K562 (cell line): ENCODE measurements at regions not wholly inside any gene's neighbourhood (a gene's known extent, or its start where the extent isn't known, plus 50 kb on each side); places are given as distances from the start of the nearest gene placed in this dataset.

ENCODE experiments used
- KDM4B ChIP-seq, 2 experiments: fragments of 450-650 bp in 1 of 2; sonication (generic) in 1 of 2; IDR thresholded peaks; 2 replicates each; pipeline ENCODE4 v1.6.1; 2016 to 2017; ENCODE audit warnings: borderline replicate concordance in 2 of 2, antibody characterized with exemption in 1 of 2, low read depth in 1 of 2, mild to moderate bottlenecking in 1 of 2
- KLF13 ChIP-seq: fragments of 450-650 bp; IDR thresholded peaks from 2 replicates; pipeline ENCODE4 v1.6.1; 2016; ENCODE audit warnings: missing genetic modification characterization, low read depth, mild to moderate bottlenecking, missing compliant biosample characterization, moderate library complexity, borderline replicate concordance
- NUFIP1 ChIP-seq: fragments of 450-650 bp; IDR thresholded peaks from 2 replicates; pipeline ENCODE4 v1.6.1; 2018; ENCODE audit not compliant: partially characterized antibody
- TF ChIP-seq, protein P1 (sequence below): fragments of 450-650 bp; formaldehyde crosslinking; IDR thresholded peaks from 2 replicates; pipeline ENCODE4 v1.4.0; 2022; ENCODE audit warnings: missing genetic modification characterization
- TF ChIP-seq, protein P2 (sequence below): sonication (generic); formaldehyde crosslinking; IDR thresholded peaks from 2 replicates; pipeline ENCODE4 v1.8.1; 2023; ENCODE audit warnings: missing genetic modification reagents, mild to moderate bottlenecking, borderline replicate concordance
- TF ChIP-seq, protein P3 (sequence below): fragments of 200-400 bp; formaldehyde crosslinking; IDR thresholded peaks from 2 replicates; pipeline ENCODE4 v1.6.1; 2017; ENCODE audit warnings: mild to moderate bottlenecking, low read depth, low read length, moderate library complexity
- TF ChIP-seq, protein P4 (sequence below): conservative IDR thresholded peaks from 2 replicates; pipeline ENCODE4 v1.6.1; 2011; ENCODE audit warnings: low read depth, mild to moderate bottlenecking, low read length; ENCODE audit not compliant: control insufficient read depth

DNA sequence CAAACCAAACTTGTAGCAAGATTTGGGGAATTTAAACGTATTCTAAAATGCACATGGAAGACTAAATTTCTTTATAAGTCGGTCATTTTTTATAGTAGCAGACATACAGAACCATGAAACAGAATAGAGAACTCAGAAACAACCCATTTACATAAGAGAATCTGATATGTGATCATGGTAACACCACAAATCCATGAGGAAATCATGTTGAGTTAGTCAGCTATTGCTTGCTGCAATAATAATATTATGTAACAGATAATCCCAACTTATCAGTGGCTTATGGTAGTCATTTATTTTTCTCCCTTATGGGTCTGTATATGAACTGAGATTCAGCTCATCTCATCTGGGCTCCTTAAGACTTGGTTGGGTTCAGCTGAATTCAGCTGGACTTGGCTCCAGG is 103.4 kb upstream of the SERTAD2 start:
- TF ChIP-seq, protein P1, sequence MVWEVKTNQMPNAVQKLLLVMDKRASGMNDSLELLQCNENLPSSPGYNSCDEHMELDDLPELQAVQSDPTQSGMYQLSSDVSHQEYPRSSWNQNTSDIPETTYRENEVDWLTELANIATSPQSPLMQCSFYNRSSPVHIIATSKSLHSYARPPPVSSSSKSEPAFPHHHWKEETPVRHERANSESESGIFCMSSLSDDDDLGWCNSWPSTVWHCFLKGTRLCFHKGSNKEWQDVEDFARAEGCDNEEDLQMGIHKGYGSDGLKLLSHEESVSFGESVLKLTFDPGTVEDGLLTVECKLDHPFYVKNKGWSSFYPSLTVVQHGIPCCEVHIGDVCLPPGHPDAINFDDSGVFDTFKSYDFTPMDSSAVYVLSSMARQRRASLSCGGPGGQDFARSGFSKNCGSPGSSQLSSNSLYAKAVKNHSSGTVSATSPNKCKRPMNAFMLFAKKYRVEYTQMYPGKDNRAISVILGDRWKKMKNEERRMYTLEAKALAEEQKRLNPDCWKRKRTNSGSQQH (CRISPR knock-in tag): no peak
- TF ChIP-seq, protein P2, sequence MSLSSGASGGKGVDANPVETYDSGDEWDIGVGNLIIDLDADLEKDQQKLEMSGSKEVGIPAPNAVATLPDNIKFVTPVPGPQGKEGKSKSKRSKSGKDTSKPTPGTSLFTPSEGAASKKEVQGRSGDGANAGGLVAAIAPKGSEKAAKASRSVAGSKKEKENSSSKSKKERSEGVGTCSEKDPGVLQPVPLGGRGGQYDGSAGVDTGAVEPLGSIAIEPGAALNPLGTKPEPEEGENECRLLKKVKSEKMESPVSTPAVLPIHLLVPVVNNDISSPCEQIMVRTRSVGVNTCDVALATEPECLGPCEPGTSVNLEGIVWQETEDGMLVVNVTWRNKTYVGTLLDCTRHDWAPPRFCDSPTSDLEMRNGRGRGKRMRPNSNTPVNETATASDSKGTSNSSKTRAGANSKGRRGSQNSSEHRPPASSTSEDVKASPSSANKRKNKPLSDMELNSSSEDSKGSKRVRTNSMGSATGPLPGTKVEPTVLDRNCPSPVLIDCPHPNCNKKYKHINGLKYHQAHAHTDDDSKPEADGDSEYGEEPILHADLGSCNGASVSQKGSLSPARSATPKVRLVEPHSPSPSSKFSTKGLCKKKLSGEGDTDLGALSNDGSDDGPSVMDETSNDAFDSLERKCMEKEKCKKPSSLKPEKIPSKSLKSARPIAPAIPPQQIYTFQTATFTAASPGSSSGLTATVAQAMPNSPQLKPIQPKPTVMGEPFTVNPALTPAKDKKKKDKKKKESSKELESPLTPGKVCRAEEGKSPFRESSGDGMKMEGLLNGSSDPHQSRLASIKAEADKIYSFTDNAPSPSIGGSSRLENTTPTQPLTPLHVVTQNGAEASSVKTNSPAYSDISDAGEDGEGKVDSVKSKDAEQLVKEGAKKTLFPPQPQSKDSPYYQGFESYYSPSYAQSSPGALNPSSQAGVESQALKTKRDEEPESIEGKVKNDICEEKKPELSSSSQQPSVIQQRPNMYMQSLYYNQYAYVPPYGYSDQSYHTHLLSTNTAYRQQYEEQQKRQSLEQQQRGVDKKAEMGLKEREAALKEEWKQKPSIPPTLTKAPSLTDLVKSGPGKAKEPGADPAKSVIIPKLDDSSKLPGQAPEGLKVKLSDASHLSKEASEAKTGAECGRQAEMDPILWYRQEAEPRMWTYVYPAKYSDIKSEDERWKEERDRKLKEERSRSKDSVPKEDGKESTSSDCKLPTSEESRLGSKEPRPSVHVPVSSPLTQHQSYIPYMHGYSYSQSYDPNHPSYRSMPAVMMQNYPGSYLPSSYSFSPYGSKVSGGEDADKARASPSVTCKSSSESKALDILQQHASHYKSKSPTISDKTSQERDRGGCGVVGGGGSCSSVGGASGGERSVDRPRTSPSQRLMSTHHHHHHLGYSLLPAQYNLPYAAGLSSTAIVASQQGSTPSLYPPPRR (CRISPR knock-in tag): no peak
- TF ChIP-seq, protein P3, sequence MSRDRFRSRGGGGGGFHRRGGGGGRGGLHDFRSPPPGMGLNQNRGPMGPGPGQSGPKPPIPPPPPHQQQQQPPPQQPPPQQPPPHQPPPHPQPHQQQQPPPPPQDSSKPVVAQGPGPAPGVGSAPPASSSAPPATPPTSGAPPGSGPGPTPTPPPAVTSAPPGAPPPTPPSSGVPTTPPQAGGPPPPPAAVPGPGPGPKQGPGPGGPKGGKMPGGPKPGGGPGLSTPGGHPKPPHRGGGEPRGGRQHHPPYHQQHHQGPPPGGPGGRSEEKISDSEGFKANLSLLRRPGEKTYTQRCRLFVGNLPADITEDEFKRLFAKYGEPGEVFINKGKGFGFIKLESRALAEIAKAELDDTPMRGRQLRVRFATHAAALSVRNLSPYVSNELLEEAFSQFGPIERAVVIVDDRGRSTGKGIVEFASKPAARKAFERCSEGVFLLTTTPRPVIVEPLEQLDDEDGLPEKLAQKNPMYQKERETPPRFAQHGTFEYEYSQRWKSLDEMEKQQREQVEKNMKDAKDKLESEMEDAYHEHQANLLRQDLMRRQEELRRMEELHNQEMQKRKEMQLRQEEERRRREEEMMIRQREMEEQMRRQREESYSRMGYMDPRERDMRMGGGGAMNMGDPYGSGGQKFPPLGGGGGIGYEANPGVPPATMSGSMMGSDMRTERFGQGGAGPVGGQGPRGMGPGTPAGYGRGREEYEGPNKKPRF: no peak
- TF ChIP-seq, protein P4, sequence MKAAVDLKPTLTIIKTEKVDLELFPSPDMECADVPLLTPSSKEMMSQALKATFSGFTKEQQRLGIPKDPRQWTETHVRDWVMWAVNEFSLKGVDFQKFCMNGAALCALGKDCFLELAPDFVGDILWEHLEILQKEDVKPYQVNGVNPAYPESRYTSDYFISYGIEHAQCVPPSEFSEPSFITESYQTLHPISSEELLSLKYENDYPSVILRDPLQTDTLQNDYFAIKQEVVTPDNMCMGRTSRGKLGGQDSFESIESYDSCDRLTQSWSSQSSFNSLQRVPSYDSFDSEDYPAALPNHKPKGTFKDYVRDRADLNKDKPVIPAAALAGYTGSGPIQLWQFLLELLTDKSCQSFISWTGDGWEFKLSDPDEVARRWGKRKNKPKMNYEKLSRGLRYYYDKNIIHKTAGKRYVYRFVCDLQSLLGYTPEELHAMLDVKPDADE: no peak
- TF ChIP-seq KLF13 (tag) (no peak), KDM4B (IDR thresholded peaks at IDR 0.05; ENCODE audit: borderline replicate concordance in 2 of 2, low read depth in 1 of 2) (no peak), NUFIP1 (no peak)
